NB4 (cell line): ENCODE measurements at regions not wholly inside any gene's neighbourhood (a gene's known extent, or its start where the extent isn't known, plus 50 kb on each side); places are given as distances from the start of the nearest gene placed in this dataset.

Source experiments
- DNase-seq: peaks from one replicate; pipeline ENCODE4 v3.0.0; 2010; ENCODE audit warnings: low read depth
- H3K4me3 ChIP-seq: one replicate; pipeline ENCODE4 v1.5.1; 2011; ENCODE audit warnings: mild to moderate bottlenecking, low read depth, low read length, moderate library complexity
- CTCF ChIP-seq: IDR thresholded peaks from one replicate; pipeline ENCODE4 v1.5.1; 2012; ENCODE audit warnings: low read depth, low read length
- MAX ChIP-seq: IDR thresholded peaks from 2 replicates; pipeline ENCODE4 v1.6.1; 2011; ENCODE audit warnings: low read depth, low read length
- MYC ChIP-seq: IDR thresholded peaks from 2 replicates; pipeline ENCODE4 v1.6.1; 2011; ENCODE audit warnings: low read depth, low read length
- POLR2A ChIP-seq: IDR thresholded peaks from 2 replicates; pipeline ENCODE4 v1.6.1; 2011; ENCODE audit warnings: mild to moderate bottlenecking; ENCODE audit not compliant: insufficient read length; ENCODE audit errors: extremely low read depth

GRCh38 chr2:22992441-22992840 lies 392.5 kb upstream of the KLHL29 start:
- DNase-seq: no peak
- TF ChIP-seq MAX: no peak
- TF ChIP-seq POLR2A: no peak
- no peak for TF ChIP-seq CTCF
- no peak for TF ChIP-seq MYC
- no peak overlapping the region for H3K4me3 ChIP-seq

DNA sequence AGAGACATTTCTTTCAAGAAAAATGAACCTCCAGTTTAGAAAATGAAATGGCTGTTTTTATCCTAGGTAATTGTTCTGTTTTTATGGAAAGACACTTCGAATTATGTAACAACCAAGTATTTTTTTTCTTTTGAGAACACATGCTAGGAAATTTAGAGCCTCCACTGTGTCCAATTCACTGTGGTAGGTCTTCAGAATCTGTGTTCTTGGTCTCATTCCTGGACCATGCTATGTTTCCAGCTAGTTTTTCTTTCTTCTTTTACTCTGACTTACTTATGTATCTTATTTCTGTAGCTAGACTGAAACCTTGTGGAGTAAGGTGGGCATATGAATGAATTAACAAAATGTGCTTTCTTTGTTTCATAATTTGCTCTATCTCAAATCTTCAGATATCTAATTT lies 391.7 kb upstream of the KLHL29 start:
- no peak overlapping the region for H3K4me3 ChIP-seq
- no peak for TF ChIP-seq MYC
- TF ChIP-seq CTCF: no peak
- no peak for TF ChIP-seq POLR2A
- TF ChIP-seq MAX: no peak
- no peak for DNase-seq

- TF ChIP-seq CTCF (no peak), MYC (no peak), POLR2A (no peak), MAX (no peak)
- H3K4me3 ChIP-seq: no peak overlapping the region
- no peak for DNase-seq
Observed at GRCh38 chr2:22995576-22995975, 389.4 kb upstream of the KLHL29 start.

DNA sequence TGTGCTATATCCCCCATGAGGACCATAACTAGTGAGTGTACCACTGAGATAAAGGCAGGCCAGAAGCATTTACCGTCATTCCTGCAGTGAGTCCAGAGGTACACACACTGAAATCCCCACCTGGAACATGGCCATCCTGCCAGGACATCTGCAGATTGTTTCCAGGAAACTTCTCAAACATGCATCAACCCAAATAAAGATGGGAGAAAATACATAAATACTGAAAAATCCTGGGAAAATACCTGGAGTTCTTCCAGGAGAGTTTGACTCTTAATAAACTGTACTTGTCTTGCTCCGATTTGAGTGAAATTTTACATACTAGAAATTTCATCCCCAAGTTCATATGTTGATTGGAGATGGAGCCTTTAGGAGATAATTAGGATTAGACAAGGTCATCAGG lies 388.1 kb upstream of the KLHL29 start:
- H3K4me3 ChIP-seq: no peak overlapping the region
- DNase-seq: no peak
- no peak for TF ChIP-seq MAX
- TF ChIP-seq POLR2A: no peak
- TF ChIP-seq CTCF: no peak
- no peak for TF ChIP-seq MYC

DNA sequence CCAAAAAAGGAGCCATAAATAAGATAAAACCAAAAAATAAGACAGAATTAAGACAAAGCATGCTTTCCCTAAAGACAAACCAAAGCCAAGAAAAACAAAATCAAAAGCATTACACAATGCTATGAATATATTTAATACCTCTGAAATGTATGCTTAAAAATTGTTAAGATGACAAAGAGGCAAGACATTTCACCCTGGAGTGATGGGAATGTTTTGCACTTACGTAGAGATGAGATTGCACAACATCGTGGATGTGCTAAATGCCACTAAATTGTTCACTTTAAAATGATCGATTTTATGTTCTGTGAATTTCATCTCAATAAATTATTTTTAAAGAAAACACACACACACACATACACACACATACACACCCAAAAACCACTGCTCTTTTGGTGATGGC lies 386.6 kb upstream of the KLHL29 start:
- TF ChIP-seq CTCF (no peak), POLR2A (no peak), MAX (no peak), MYC (no peak)
- no peak overlapping the region for H3K4me3 ChIP-seq
- DNase-seq: no peak

GRCh38 chr2:22999951-23000350 lies 385.0 kb upstream of the KLHL29 start:
- H3K4me3 ChIP-seq: no peak overlapping the region
- DNase-seq: no peak
- TF ChIP-seq POLR2A (no peak), MAX (no peak), CTCF (no peak), MYC (no peak)
